SK-N-SH treated with all-trans-retinoic acid at 6 μM for 48 hours (cell line): ENCODE measurements at regions not wholly inside any gene's neighbourhood (a gene's known extent, or its start where the extent isn't known, plus 50 kb on each side); places are given as distances from the start of the nearest gene placed in this dataset.
"Not testable (repeated sequence)": the region's sequence is repeated elsewhere in the genome, so short reads cannot be mapped to it uniquely, and the experiment has no call there.

Experiments
- ATAC-seq: fragments of 200-7000 bp; cut with Tn5 transposase; 3 replicates; pipeline ENCODE4 v1.9.1; 2020; ENCODE audit warnings: mild to moderate bottlenecking, moderate library complexity
- ARNTL ChIP-seq: fragments of 450-650 bp; formaldehyde crosslinking; IDR thresholded peaks from 2 replicates; pipeline ENCODE4 v1.5.0; 2020; ENCODE audit warnings: low read depth, mild to moderate bottlenecking, moderate library complexity, borderline replicate concordance
- BACH2 ChIP-seq: fragments of 250-450 bp; sonication (Bioruptor Pico); IDR thresholded peaks from 2 replicates; pipeline ENCODE4 v1.9.0; 2021; ENCODE audit warnings: mild to moderate bottlenecking, borderline replicate concordance
- CREB5 ChIP-seq: fragments of 250-450 bp; sonication (Bioruptor Pico); IDR thresholded peaks from 2 replicates; pipeline ENCODE4 v1.5.1; 2020; ENCODE audit warnings: low read depth, mild to moderate bottlenecking, moderate library complexity
- CSDC2 ChIP-seq: fragments of 250-450 bp; sonication (Bioruptor Pico); IDR thresholded peaks from 2 replicates; pipeline ENCODE4 v1.5.0; 2020; ENCODE audit warnings: mild to moderate bottlenecking, moderate library complexity
- ESRRG ChIP-seq: fragments of 250-450 bp; sonication (Bioruptor Pico); IDR thresholded peaks from 2 replicates; pipeline ENCODE4 v1.6.1; 2021; ENCODE audit warnings: mild to moderate bottlenecking
- ISL1 ChIP-seq: fragments of 250-450 bp; sonication (Bioruptor Pico); IDR thresholded peaks from 2 replicates; pipeline ENCODE4 v2.1.2; 2022; ENCODE audit warnings: mild to moderate bottlenecking, moderate library complexity
- OSR1 ChIP-seq: fragments of 250-450 bp; sonication (Bioruptor Pico); IDR thresholded peaks from 2 replicates; pipeline ENCODE4 v1.8.0; 2022; ENCODE audit warnings: moderate library complexity, mild to moderate bottlenecking, inconsistent platforms
- PPARA ChIP-seq: fragments of 250-450 bp; sonication (Bioruptor Pico); IDR thresholded peaks from 2 replicates; pipeline ENCODE4 v1.5.0; 2020; ENCODE audit warnings: mild to moderate bottlenecking, borderline replicate concordance
- TCF4 ChIP-seq: fragments of 250-450 bp; sonication (Bioruptor Pico); IDR thresholded peaks from 2 replicates; pipeline ENCODE4 v1.8.0; 2021; ENCODE audit warnings: mild to moderate bottlenecking, moderate library complexity, borderline replicate concordance
- TOX ChIP-seq: fragments of 250-450 bp; sonication (Bioruptor Pico); IDR thresholded peaks from 2 replicates; pipeline ENCODE4 v1.8.0; 2021; ENCODE audit warnings: mild to moderate bottlenecking, moderate library complexity, borderline replicate concordance
- ZFP3 ChIP-seq: fragments of 250-450 bp; sonication (Bioruptor Pico); IDR thresholded peaks from 2 replicates; pipeline ENCODE4 v1.5.0; 2020; ENCODE audit warnings: mild to moderate bottlenecking, moderate library complexity
- ZFP30 ChIP-seq: fragments of 450-650 bp; formaldehyde crosslinking; IDR thresholded peaks from 2 replicates; pipeline ENCODE4 v1.5.0; 2022; ENCODE audit warnings: mild to moderate bottlenecking, moderate library complexity
- ZNF565 ChIP-seq: fragments of 450-650 bp; formaldehyde crosslinking; conservative IDR thresholded peaks from 2 replicates; pipeline ENCODE4 v1.5.0; 2020; ENCODE audit warnings: low read depth, mild to moderate bottlenecking, moderate library complexity
- ZNF70 ChIP-seq: fragments of 450-650 bp; formaldehyde crosslinking; IDR thresholded peaks from 2 replicates; pipeline ENCODE4 v1.5.0; 2020; ENCODE audit warnings: mild to moderate bottlenecking, moderate library complexity
- TF ChIP-seq, protein P1 (sequence below): fragments of 250-450 bp; sonication (Bioruptor Pico); IDR thresholded peaks from 2 replicates; pipeline ENCODE4 v1.5.0; 2020; ENCODE audit warnings: mild to moderate bottlenecking, moderate library complexity
- TF ChIP-seq, protein P2 (sequence below): fragments of 250-450 bp; sonication (Bioruptor Pico); IDR thresholded peaks from 2 replicates; pipeline ENCODE4 v1.5.1; 2021; ENCODE audit warnings: mild to moderate bottlenecking, moderate library complexity
- TF ChIP-seq, protein P3 (sequence below): fragments of 250-450 bp; sonication (Bioruptor Pico); IDR thresholded peaks from 2 replicates; pipeline ENCODE4 v1.8.0; 2021; ENCODE audit warnings: low read depth, mild to moderate bottlenecking, moderate library complexity, borderline replicate concordance
- TF ChIP-seq, protein P4 (sequence below): fragments of 250-450 bp; sonication (Bioruptor Pico); IDR thresholded peaks from 2 replicates; pipeline ENCODE4 v1.8.0; 2020; ENCODE audit warnings: mild to moderate bottlenecking, moderate library complexity, borderline replicate concordance

- TF ChIP-seq ZNF70 (CRISPR knock-in tag) (no peak), BACH2 (CRISPR knock-in tag) (no peak), CSDC2 (CRISPR knock-in tag) (no peak), ZNF565 (CRISPR knock-in tag) (no peak), ESRRG (no peak), TOX (CRISPR knock-in tag) (no peak), ZFP30 (CRISPR knock-in tag) (no peak), OSR1 (CRISPR knock-in tag) (no peak), ARNTL (no peak), PPARA (CRISPR knock-in tag) (no peak), ZFP3 (CRISPR knock-in tag) (no peak)
- TF ChIP-seq, protein P1, sequence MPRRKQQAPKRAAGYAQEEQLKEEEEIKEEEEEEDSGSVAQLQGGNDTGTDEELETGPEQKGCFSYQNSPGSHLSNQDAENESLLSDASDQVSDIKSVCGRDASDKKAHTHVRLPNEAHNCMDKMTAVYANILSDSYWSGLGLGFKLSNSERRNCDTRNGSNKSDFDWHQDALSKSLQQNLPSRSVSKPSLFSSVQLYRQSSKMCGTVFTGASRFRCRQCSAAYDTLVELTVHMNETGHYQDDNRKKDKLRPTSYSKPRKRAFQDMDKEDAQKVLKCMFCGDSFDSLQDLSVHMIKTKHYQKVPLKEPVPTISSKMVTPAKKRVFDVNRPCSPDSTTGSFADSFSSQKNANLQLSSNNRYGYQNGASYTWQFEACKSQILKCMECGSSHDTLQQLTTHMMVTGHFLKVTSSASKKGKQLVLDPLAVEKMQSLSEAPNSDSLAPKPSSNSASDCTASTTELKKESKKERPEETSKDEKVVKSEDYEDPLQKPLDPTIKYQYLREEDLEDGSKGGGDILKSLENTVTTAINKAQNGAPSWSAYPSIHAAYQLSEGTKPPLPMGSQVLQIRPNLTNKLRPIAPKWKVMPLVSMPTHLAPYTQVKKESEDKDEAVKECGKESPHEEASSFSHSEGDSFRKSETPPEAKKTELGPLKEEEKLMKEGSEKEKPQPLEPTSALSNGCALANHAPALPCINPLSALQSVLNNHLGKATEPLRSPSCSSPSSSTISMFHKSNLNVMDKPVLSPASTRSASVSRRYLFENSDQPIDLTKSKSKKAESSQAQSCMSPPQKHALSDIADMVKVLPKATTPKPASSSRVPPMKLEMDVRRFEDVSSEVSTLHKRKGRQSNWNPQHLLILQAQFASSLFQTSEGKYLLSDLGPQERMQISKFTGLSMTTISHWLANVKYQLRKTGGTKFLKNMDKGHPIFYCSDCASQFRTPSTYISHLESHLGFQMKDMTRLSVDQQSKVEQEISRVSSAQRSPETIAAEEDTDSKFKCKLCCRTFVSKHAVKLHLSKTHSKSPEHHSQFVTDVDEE (CRISPR knock-in tag): no peak
- TF ChIP-seq, protein P2, sequence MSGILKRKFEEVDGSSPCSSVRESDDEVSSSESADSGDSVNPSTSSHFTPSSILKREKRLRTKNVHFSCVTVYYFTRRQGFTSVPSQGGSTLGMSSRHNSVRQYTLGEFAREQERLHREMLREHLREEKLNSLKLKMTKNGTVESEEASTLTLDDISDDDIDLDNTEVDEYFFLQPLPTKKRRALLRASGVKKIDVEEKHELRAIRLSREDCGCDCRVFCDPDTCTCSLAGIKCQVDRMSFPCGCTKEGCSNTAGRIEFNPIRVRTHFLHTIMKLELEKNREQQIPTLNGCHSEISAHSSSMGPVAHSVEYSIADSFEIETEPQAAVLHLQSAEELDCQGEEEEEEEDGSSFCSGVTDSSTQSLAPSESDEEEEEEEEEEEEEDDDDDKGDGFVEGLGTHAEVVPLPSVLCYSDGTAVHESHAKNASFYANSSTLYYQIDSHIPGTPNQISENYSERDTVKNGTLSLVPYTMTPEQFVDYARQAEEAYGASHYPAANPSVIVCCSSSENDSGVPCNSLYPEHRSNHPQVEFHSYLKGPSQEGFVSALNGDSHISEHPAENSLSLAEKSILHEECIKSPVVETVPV (CRISPR knock-in tag): no peak
- TF ChIP-seq, protein P3, sequence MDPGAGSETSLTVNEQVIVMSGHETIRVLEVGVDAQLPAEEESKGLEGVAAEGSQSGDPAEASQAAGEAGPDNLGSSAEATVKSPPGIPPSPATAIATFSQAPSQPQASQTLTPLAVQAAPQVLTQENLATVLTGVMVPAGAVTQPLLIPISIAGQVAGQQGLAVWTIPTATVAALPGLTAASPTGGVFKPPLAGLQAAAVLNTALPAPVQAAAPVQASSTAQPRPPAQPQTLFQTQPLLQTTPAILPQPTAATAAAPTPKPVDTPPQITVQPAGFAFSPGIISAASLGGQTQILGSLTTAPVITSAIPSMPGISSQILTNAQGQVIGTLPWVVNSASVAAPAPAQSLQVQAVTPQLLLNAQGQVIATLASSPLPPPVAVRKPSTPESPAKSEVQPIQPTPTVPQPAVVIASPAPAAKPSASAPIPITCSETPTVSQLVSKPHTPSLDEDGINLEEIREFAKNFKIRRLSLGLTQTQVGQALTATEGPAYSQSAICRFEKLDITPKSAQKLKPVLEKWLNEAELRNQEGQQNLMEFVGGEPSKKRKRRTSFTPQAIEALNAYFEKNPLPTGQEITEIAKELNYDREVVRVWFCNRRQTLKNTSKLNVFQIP (CRISPR knock-in tag): no peak
These were observed 98.1 kb downstream of the HNRNPD start for GRCh38 chr4:82275431-82276331.

GRCh38 chr4:82274700-82275099 lies 99.1 kb downstream of the HNRNPD start:
- ATAC-seq: not testable (repeated sequence)

More at GRCh38 chr4:82275431-82276331, 98.1 kb downstream of the HNRNPD start:
- no peak for ATAC-seq

DNA sequence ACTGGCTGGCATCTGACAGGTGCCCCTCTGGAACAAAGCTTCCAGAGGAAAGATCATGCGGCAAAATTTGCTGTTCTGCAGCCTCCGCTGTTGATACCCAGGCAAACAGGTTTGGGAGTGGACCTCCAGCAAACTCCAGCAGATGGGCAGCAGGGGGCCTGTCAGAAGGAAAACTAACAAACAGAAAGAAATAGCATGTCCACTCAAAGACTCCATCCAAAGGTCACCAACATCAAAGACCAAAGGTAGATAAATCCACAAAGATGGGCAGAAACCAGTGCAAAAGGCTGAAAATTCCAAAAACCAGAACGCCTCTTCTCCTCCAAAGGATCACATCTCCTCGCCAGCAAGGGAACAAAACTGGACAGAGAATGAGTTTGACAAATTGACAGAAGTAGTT lies 101.3 kb downstream of the HNRNPD start:
- not testable (repeated sequence) for ATAC-seq

DNA sequence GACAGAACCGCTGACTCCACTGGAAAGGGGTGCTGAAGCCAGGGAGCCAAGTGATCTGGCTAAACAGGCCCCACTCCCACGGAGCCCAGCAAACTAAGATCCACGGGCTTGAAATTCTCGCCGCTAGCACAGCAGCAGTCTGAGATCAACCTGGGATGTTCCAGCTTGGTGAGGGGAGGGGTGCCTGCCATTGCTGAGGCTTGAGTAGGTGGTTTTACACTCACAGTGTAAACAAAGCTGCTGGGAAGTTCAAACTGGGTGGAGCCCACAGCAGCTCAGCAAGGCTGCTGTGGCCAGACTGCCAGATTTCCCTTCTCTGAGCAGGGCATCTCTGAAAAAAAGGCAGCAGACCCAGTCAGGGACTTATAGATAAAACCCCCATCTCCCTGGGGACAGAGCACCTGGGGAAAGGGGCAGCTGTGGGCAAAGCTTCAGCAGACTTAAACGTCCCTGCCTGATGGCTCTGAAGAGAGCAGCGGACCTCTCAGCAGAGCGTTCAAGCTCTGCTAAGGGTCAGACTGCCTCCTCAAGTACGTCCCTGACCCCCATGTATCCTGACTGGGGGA lies 101.8 kb downstream of the HNRNPD start:
- not testable (repeated sequence) for ATAC-seq

DNA sequence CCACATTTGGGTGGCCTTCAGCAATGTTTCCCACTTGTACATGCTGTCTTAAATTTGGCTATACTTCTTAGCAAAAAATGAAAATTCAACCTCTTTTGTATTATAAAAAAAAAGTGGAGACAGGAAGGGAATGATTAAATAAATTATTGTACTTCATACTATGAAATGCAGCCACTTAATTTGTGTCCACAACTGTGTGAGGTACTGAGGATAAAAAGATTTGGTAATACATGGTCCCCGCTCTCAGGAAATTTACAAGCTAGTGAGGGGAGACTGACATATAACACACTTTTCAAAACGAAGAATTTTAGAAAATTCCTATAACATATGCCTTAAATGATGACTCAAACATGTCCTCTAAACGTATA lies 105.0 kb downstream of the HNRNPD start:
- peak; percentile 41; the same call in 2 of the 3 replicates for ATAC-seq
- TF ChIP-seq ISL1 (CRISPR knock-in tag) (no peak), CSDC2 (CRISPR knock-in tag) (no peak), ZFP30 (CRISPR knock-in tag) (no peak), ZNF70 (CRISPR knock-in tag) (no peak), TOX (CRISPR knock-in tag) (no peak), ZFP3 (CRISPR knock-in tag) (no peak), ESRRG (no peak), TCF4 (CRISPR knock-in tag) (no peak), CREB5 (CRISPR knock-in tag) (no peak)
- TF ChIP-seq, protein P2 (CRISPR knock-in tag): no peak
- TF ChIP-seq, protein P1 (CRISPR knock-in tag): no peak
- TF ChIP-seq, protein P4, sequence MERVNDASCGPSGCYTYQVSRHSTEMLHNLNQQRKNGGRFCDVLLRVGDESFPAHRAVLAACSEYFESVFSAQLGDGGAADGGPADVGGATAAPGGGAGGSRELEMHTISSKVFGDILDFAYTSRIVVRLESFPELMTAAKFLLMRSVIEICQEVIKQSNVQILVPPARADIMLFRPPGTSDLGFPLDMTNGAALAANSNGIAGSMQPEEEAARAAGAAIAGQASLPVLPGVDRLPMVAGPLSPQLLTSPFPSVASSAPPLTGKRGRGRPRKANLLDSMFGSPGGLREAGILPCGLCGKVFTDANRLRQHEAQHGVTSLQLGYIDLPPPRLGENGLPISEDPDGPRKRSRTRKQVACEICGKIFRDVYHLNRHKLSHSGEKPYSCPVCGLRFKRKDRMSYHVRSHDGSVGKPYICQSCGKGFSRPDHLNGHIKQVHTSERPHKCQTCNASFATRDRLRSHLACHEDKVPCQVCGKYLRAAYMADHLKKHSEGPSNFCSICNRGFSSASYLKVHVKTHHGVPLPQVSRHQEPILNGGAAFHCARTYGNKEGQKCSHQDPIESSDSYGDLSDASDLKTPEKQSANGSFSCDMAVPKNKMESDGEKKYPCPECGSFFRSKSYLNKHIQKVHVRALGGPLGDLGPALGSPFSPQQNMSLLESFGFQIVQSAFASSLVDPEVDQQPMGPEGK (CRISPR knock-in tag): no peak
